ENCODE measurements at regions not wholly inside any gene's neighbourhood (a gene's known extent, or its start where the extent isn't known, plus 50 kb on each side); places are given as distances from the start of the nearest gene placed in this dataset.

- H3K9me3 ChIP-seq, result no peaks in the 10 kb centered on the region
- H3K4me1 ChIP-seq, result no peaks in the 10 kb centered on the region
- DNase-seq (no peak), ATAC-seq (peak in 1 of 4 donors; percentile 11), FAIRE-seq (no peak)
- intact Hi-C loops (cut with DNase I), result loop anchor here in 1 of 3 donors (10.0 kb wide), 1 partner anchor 117 kb away; no protein-coding TSS in a partner anchor
- no peak overlapping the region for H3K4me3 ChIP-seq
- 65 to 68% methylated on average over 6 of the region's 6 CpGs for WGBS, 2 donors
- no peak overlapping the region for H3K27ac ChIP-seq
- H3K36me3 ChIP-seq, result no peaks in the 10 kb centered on the region
- no peaks in the 10 kb centered on the region for H3K27me3 ChIP-seq
- no peak for TF ChIP-seq CTCF (IDR thresholded peaks at IDR 0.05)
Measured at GRCh38 chr15:58307313-58307961, 124.4 kb upstream of the LIPC start.

GRCh38 chr15:58308742-58309355 is 122.9 kb upstream of the LIPC start:
- no peak for FAIRE-seq
- Histone ChIP-seq H3K4me3 (no peak overlapping the region), H3K9me3 (no peaks in the 10 kb centered on the region), H3K27ac (no peak overlapping the region), H3K27me3 (no peaks in the 10 kb centered on the region), H3K4me1 (no peaks in the 10 kb centered on the region), H3K36me3 (no peaks in the 10 kb centered on the region)
- WGBS, 2 donors, result 81 to 83% methylated on average over 10 of the region's 10 CpGs
- no peak for TF ChIP-seq CTCF (IDR thresholded peaks at IDR 0.05)
- ATAC-seq, result no peak
- intact Hi-C loops (cut with DNase I), result loop anchor here in 1 of 3 donors (10.0 kb wide), 1 partner anchor 116 kb away; no protein-coding TSS in a partner anchor
- DNase-seq, result peak in 1 of 6 donors; percentile 28

GRCh38 chr15:58309963-58310928 is 121.5 kb upstream of the LIPC start:
- no peak for TF ChIP-seq CTCF (IDR thresholded peaks at IDR 0.05)
- H3K27me3 ChIP-seq, result no peaks in the 10 kb centered on the region
- FAIRE-seq (no peak), ATAC-seq (peak in 2 of 4 donors; percentile 28 to 39), DNase-seq (peak in 1 of 6 donors; percentile 24)
- H3K27ac ChIP-seq, result no peak overlapping the region
- H3K4me1 ChIP-seq, result no peaks in the 10 kb centered on the region
- H3K9me3 ChIP-seq, result no peaks in the 10 kb centered on the region
- no peak overlapping the region for H3K4me3 ChIP-seq
- 83 to 85% methylated on average over 20 of the region's 20 CpGs for WGBS, 2 donors
- no peaks in the 10 kb centered on the region for H3K36me3 ChIP-seq
- intact Hi-C loops (cut with DNase I), result loop anchor here in 1 of 3 donors (10.0 kb wide), 1 partner anchor 115 kb away; no protein-coding TSS in a partner anchor

- Histone ChIP-seq H3K4me3 (no peak overlapping the region), H3K27ac (no peak overlapping the region), H3K27me3 (no peaks in the 10 kb centered on the region), H3K9me3 (no peaks in the 10 kb centered on the region), H3K36me3 (no peaks in the 10 kb centered on the region), H3K4me1 (no peaks in the 10 kb centered on the region)
- no peak for TF ChIP-seq CTCF (IDR thresholded peaks at IDR 0.05)
- no peak for FAIRE-seq
- intact Hi-C loops (cut with DNase I), result no loop called here
- WGBS, 2 donors, result 88 to 95% methylated on average over 4 of the region's 4 CpGs
- DNase-seq, result no peak
- ATAC-seq, result no peak
Measured at GRCh38 chr15:58311556-58311955, 120.2 kb upstream of the LIPC start.
